ENCODE measurements at regions not wholly inside any gene's neighbourhood (a gene's known extent, or its start where the extent isn't known, plus 50 kb on each side); places are given as distances from the start of the nearest gene placed in this dataset.

DNA sequence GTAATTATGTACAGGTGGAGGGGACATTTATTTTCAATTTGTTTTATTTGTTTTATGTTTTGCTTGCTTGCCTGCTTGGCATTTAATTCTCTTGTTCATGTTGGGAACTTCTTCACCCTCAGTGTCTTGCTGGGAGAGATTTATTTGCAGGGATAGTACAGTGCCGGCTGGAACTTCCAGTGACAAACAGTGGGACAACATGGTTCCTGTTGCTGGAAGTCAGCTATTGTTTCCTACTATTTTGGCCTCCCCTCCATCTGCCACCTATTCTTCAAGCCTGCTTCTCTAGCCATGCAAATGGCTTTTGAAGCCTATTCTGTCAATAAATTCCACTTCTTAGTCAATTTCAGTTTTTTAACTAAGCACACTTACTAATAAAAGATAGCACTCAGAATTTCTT lies 105.4 kb upstream of the BANK1 start:
- TF ChIP-seq, protein P1, sequence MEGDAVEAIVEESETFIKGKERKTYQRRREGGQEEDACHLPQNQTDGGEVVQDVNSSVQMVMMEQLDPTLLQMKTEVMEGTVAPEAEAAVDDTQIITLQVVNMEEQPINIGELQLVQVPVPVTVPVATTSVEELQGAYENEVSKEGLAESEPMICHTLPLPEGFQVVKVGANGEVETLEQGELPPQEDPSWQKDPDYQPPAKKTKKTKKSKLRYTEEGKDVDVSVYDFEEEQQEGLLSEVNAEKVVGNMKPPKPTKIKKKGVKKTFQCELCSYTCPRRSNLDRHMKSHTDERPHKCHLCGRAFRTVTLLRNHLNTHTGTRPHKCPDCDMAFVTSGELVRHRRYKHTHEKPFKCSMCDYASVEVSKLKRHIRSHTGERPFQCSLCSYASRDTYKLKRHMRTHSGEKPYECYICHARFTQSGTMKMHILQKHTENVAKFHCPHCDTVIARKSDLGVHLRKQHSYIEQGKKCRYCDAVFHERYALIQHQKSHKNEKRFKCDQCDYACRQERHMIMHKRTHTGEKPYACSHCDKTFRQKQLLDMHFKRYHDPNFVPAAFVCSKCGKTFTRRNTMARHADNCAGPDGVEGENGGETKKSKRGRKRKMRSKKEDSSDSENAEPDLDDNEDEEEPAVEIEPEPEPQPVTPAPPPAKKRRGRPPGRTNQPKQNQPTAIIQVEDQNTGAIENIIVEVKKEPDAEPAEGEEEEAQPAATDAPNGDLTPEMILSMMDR (conservative IDR thresholded peaks at IDR 0.05 in 1 of 2, IDR thresholded peaks at IDR 0.05 in 1 of 2; ENCODE audit: low read depth in 1 of 2, low read length in 2 of 2): no peak
- no peak for TF ChIP-seq EZH2 (IDR thresholded peaks at IDR 0.05; ENCODE audit: low read length, missing control alignments)
